Neutrophil (primary cell): ENCODE measurements at regions not wholly inside any gene's neighbourhood (a gene's known extent, or its start where the extent isn't known, plus 50 kb on each side); places are given as distances from the start of the nearest gene placed in this dataset.

ENCODE experiments used
- H3K27ac ChIP-seq: fragments of 200-600 bp; sonication (generic); 2 replicates; pipeline ENCODE4 v1.5.1; 2016; ENCODE audit warnings: mild to moderate bottlenecking, moderate library complexity
- H3K27me3 ChIP-seq: fragments of 200-600 bp; sonication (generic); 2 replicates; pipeline ENCODE4 v1.6.0; 2016; ENCODE audit warnings: mild to moderate bottlenecking
- H3K36me3 ChIP-seq: fragments of 200-600 bp; sonication (generic); 2 replicates; pipeline ENCODE4 v1.5.1; 2017
- H3K4me1 ChIP-seq, 2 experiments: fragments of 200-600 bp in 1 of 2; sonication (generic) in 1 of 2; 1 replicate in 1 of 2; 2 replicates in 1 of 2; pipeline versions ENCODE4 v1.5.1 to v1.6.1; 2013 to 2016; ENCODE audit warnings: low read depth in 1 of 2, low read length in 1 of 2, mild to moderate bottlenecking in 1 of 2, moderate library complexity in 1 of 2; ENCODE audit not compliant: control insufficient read depth in 1 of 2, insufficient read depth in 1 of 2
- H3K4me3 ChIP-seq, 2 experiments: fragments of 200-600 bp in 1 of 2; sonication (generic) in 1 of 2; 1 replicate in 1 of 2; 2 replicates in 1 of 2; pipeline ENCODE4 v1.5.1; 2013 to 2016; ENCODE audit warnings: low read depth in 1 of 2, low read length in 1 of 2, mild to moderate bottlenecking in 1 of 2, moderate library complexity in 1 of 2
- H3K9me3 ChIP-seq: fragments of 200-600 bp; sonication (generic); 2 replicates; pipeline ENCODE4 v1.5.1; 2016
- CTCF ChIP-seq: fragments of 200-600 bp; sonication (generic); IDR thresholded peaks from 2 replicates; pipeline ENCODE4 v1.5.1; 2016; ENCODE audit warnings: antibody characterized with exemption

GRCh38 chr1:5478961-5479360 is 513.3 kb downstream of the NPHP4 start:
- no peak overlapping the region for H3K27ac ChIP-seq
- H3K9me3 ChIP-seq = no peaks in the 10 kb centered on the region
- H3K4me1 ChIP-seq = no peaks in the 10 kb centered on the region
- H3K4me3 ChIP-seq = no peak overlapping the region
- H3K27me3 ChIP-seq = peaks cover 6% of the 10 kb centered on the region
- no peak for TF ChIP-seq CTCF
- H3K36me3 ChIP-seq = no peaks in the 10 kb centered on the region

- Histone ChIP-seq H3K27ac (no peak overlapping the region), H3K27me3 (peaks cover 6% of the 10 kb centered on the region)
- no peak for TF ChIP-seq CTCF
These were observed 514.0 kb downstream of the NPHP4 start for GRCh38 chr1:5478156-5478695.

GRCh38 chr1:5477716-5478115 is 514.5 kb downstream of the NPHP4 start:
- Histone ChIP-seq H3K9me3 (no peaks in the 10 kb centered on the region), H3K4me1 (no peaks in the 10 kb centered on the region), H3K4me3 (no peak overlapping the region), H3K27me3 (peaks cover 6% of the 10 kb centered on the region), H3K36me3 (no peaks in the 10 kb centered on the region), H3K27ac (no peak overlapping the region)
- TF ChIP-seq CTCF = no peak

More at GRCh38 chr1:5478156-5478695, 514.0 kb downstream of the NPHP4 start:
- Histone ChIP-seq H3K36me3 (no peaks in the 10 kb centered on the region), H3K4me1 (no peaks in the 10 kb centered on the region), H3K9me3 (no peaks in the 10 kb centered on the region), H3K4me3 (no peak overlapping the region)

- TF ChIP-seq CTCF = no peak
- Histone ChIP-seq H3K4me3 (no peak overlapping the region), H3K4me1 (no peaks in the 10 kb centered on the region), H3K9me3 (no peaks in the 10 kb centered on the region), H3K27ac (no peak overlapping the region), H3K27me3 (no peaks in the 10 kb centered on the region), H3K36me3 (no peaks in the 10 kb centered on the region)
These were observed 516.7 kb downstream of the NPHP4 start for GRCh38 chr1:5475572-5475971.

- TF ChIP-seq CTCF = no peak
- H3K4me3 ChIP-seq = no peak overlapping the region
- H3K9me3 ChIP-seq = no peaks in the 10 kb centered on the region
- H3K27ac ChIP-seq = no peak overlapping the region
- H3K36me3 ChIP-seq = no peaks in the 10 kb centered on the region
- no peaks in the 10 kb centered on the region for H3K4me1 ChIP-seq
- no peaks in the 10 kb centered on the region for H3K27me3 ChIP-seq
These were observed 519.0 kb downstream of the NPHP4 start for GRCh38 chr1:5473268-5473667.

GRCh38 chr1:5466487-5466886 is 525.7 kb downstream of the NPHP4 start:
- H3K4me3 ChIP-seq = no peak overlapping the region
- TF ChIP-seq CTCF = no peak
- no peaks in the 10 kb centered on the region for H3K36me3 ChIP-seq
- no peaks in the 10 kb centered on the region for H3K9me3 ChIP-seq
- H3K27ac ChIP-seq = no peak overlapping the region
- H3K4me1 ChIP-seq = no peaks in the 10 kb centered on the region
- no peaks in the 10 kb centered on the region for H3K27me3 ChIP-seq
